H7 (cell line): ENCODE measurements at regions not wholly inside any gene's neighbourhood (a gene's known extent, or its start where the extent isn't known, plus 50 kb on each side); places are given as distances from the start of the nearest gene placed in this dataset.
A peak's percentile ranks its signal among the peaks of the same experiment; 100 is the strongest.

Experiments
- DNase-seq: peaks from one replicate; pipeline ENCODE4 v3.0.0; 2012
- H3K27me3 ChIP-seq: 2 replicates; pipeline ENCODE4 v1.6.0; 2011; ENCODE audit warnings: mild to moderate bottlenecking, low read length; ENCODE audit not compliant: control insufficient read depth, insufficient read depth
- H3K36me3 ChIP-seq: replicated peaks from 2 replicates; pipeline ENCODE4 v1.5.1; 2011; ENCODE audit warnings: low read length; ENCODE audit not compliant: control insufficient read depth, insufficient read depth
- H3K4me3 ChIP-seq: 2 replicates; pipeline ENCODE4 v1.5.1; 2011; ENCODE audit warnings: low read depth, mild to moderate bottlenecking, control low read depth, low read length, moderate library complexity; ENCODE audit not compliant: insufficient read depth

DNA sequence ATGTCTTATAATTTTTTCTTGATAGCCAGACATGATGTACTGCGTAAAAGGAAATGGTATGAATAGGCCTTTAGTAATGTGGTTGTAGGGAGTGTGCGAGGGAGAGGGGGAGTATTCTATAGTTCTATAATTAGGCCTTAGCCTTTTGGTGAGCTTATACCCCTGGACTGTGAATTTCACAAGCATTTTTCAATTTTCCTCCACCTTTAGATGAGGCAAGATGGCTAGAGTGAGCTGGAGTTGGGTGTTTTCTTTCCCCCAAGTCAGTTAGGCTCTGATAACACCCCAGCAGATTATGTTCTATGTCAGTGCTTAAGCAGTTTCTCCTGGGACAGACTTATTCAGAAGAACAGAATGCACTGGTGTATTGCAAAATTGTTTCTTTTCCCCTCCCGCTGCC is 210.2 kb upstream of the NPY2R start:
- no peak overlapping the region for H3K4me3 ChIP-seq

DNA sequence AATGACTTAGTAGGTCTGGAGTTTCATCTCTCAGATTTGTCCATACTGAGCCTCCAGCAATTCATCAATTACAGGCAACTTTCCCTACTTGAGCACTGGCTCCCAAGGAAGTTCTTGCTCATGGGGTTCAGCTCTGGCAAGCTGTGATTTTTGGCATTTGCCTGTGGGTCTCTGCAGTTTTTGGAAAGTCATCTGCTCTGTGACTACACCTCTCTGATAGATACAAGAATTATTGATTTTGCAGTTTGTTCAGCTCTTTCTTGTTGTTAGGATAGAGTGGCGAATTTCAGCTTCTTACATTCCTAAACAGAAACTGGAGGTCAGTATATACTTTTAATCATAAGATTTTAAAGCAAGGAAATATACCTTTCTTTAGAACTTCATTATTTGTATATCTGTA is 209.7 kb upstream of the NPY2R start:
- H3K4me3 ChIP-seq = no peak overlapping the region
- DNase-seq = no peak
- no peaks in the 10 kb centered on the region for H3K27me3 ChIP-seq
- H3K36me3 ChIP-seq = no peaks in the 10 kb centered on the region

More for the DNA sequence above, 210.2 kb upstream of the NPY2R start:
- DNase-seq = no peak
- H3K36me3 ChIP-seq = no peaks in the 10 kb centered on the region
- H3K27me3 ChIP-seq = no peaks in the 10 kb centered on the region

DNA sequence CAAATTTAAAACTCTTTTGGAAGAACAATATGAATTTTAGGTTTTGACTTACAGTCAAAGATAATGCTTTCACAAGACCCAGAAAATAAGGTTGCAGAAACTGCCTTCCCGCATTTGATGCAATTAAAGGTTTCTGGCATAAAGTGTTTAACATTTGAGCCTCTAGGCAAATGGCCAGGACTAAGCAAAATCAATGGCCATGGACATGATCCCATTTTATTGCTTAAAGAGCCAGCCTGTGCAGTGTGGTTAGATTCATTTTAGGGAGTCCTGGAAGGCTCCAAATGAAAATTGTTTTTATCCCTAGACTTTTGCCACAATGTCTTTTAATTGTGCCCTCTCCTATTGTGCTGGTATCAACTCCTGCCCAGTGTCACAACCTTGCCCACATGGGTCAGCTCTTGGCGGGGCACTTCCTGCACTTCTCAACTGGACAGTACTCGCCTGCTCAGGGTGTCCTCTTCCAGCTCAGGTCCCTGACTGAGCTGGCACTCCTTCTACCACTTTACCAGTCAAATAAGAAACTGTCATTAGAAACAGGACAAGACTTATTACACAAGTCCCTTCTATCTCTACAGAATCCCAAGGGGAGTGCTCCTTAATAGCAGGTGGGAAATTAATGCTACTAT is 208.4 kb upstream of the NPY2R start:
- Histone ChIP-seq H3K4me3 (no peak overlapping the region), H3K36me3 (no peaks in the 10 kb centered on the region), H3K27me3 (no peaks in the 10 kb centered on the region)
- no peak for DNase-seq

DNA sequence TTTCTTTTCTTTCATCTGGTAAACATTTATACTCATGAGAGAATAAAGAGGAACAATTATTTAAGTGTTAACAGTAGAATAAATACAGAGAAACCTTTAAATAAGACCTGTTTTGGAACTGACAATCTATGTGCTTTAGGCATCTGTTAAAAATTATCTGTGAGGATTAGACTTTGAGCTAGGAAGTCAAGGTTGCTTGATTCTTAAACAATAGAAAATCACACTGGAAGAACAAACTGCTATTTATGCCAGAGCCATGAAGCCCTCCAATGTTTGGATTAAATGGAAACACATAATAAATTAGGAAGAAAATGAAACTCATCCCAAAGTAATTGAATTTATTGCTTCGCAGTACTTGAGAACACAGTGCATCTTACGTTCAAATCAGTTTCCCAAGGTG is 207.2 kb upstream of the NPY2R start:
- H3K36me3 ChIP-seq = no peaks in the 10 kb centered on the region
- H3K4me3 ChIP-seq = no peak overlapping the region
- H3K27me3 ChIP-seq = no peaks in the 10 kb centered on the region
- no peak for DNase-seq

DNA sequence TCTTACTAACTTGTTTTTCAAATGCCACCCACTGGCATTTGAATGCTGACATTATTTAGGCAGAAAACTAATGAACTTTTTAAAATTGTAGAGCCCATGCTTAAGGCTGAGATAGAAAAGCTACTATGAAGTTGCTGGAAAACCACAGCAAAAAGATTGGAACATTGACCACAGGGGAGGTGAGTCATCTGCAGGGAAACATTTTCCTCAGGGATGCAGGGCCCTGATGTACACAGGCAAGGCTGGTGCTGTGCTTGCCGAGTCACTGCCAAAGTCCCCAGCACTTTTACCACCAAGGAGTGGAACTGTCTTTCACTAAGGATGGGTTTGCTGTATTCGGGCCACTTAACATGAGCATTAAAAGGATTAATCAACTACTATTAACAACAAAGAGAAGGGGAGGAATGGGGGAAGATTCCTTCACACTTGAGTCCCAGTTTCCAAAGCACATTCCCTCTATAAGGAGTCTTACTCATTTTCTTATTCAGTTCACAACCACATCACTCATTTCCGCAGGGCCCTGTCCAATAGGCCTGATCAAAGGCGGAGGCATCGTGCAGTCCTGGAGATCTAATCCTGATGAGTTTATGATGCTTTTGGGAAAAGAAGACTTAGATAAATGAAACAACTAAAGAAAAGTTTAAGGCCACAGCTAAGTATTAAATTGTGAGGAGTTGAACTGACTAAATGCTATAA is 202.9 kb upstream of the NPY2R start:
- no peak overlapping the region for H3K4me3 ChIP-seq
- H3K27me3 ChIP-seq = no peaks in the 10 kb centered on the region
- no peaks in the 10 kb centered on the region for H3K36me3 ChIP-seq
- DNase-seq = no peak

DNA sequence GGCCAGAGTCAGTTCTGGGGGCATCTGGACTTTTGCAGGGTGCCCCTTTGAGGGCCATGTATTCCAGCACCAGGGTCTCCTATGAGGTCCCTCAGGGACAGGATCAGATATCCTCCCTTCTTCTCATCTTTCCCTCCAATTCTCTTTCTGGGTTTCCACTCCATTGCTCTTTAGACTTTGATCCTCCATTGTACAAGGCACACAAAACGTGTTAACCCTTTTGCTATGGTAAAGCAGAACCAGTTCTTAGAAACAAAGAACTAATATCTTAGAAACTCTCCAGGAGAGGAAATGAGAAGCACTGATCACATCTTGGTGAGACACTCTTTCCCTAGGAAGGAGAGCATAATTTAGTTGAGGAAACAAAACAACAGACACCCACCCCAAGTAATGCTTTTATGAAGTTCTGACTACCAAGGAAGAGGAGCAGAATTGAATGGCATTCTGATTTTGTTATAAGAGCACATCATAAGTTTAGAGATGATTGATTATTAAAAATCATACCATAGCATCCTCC is 200.7 kb upstream of the NPY2R start:
- DNase-seq = no peak
- Histone ChIP-seq H3K36me3 (no peaks in the 10 kb centered on the region), H3K27me3 (no peaks in the 10 kb centered on the region), H3K4me3 (no peak overlapping the region)

DNA sequence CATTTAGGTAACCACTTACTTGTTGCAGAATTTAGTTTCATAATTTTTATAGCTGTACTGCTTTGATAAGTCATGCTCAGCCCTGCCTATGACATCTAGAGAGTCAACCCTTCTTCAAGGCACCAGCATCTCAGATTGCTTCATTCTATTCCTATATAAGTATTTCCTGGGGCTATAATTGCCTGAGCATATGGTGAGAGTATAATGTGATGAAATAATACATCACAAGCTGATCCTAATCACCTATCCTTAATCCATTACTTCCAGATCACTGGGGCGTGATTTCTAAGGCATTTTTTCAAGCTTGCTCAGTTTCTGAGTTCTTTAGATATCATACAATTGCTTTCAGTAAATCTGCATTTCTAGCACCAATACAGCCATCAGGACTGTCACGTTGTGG is 200.0 kb upstream of the NPY2R start:
- no peak for DNase-seq
- no peaks in the 10 kb centered on the region for H3K27me3 ChIP-seq
- H3K36me3 ChIP-seq = no peaks in the 10 kb centered on the region
- H3K4me3 ChIP-seq = no peak overlapping the region

DNA sequence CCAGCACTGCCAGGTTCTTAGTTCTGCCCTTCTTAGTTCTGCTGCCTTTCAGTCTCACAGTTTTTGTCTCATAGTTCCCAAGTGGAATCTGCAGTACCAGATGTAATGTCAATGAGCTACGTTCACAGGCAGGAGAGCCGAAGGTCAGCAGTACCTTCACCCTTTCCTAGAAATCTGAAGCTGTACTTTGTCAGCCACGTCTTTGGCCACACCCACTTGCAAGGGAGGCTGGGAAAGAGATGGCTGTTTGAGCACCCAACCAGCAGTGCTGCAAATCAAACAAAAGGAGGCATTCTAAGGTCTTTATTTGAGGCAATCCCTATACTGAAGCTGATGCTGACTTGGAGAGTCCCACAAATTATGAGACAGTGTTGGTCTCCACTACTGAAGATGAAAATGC is 199.1 kb upstream of the NPY2R start:
- no peak for DNase-seq
- Histone ChIP-seq H3K4me3 (no peak overlapping the region), H3K36me3 (no peaks in the 10 kb centered on the region), H3K27me3 (no peaks in the 10 kb centered on the region)

DNA sequence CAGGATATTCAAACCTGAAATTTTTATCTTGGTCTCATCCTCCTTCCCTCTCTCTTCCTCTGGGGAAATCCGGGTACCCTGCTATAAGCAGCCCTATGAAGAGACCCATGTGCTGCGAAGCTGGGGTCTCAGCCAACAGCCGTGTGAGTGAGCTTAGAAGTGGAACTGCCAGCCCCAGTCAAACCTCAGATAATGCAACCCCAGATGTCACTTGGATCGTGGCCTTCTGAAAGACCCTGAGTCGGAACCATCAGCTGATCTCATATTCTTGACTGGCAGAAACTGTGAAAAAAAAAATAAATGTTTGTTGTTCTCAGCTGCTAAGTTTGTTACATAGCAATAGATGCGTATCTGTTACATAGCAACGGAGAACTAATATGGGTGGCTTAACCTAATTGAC is 198.1 kb upstream of the NPY2R start:
- H3K4me3 ChIP-seq = no peak overlapping the region
- H3K27me3 ChIP-seq = no peaks in the 10 kb centered on the region
- H3K36me3 ChIP-seq = no peaks in the 10 kb centered on the region
- no peak for DNase-seq

DNA sequence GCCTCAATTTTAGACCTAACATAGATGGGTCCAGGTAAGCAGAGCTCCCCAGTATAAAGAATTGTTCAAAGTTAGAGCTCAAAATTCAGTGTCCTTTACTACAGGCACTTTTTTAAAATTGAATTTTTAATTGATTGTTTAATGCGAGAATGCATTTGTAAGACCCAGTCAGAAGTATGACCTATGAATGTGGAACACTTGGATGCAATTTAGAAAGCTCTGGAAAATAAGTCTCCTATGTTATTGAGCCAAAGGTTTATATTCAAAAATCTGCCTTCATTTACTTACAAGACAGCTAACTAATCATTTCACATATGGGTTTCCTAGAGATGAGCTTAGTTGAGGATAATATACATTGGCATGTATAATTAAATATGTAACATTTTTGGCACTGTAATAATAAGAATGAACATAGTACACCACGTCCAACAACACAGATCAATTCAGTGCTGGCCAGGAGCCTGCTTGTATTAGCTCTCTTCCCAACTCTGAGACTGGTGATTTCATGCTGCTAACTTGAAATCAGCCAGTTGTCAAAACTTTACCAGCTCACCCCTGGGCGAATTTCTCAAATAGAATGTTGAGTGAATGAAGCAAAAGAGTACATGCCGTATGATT is 197.2 kb upstream of the NPY2R start:
- Histone ChIP-seq H3K27me3 (no peaks in the 10 kb centered on the region), H3K36me3 (no peaks in the 10 kb centered on the region), H3K4me3 (no peak overlapping the region)
- DNase-seq = no peak

DNA sequence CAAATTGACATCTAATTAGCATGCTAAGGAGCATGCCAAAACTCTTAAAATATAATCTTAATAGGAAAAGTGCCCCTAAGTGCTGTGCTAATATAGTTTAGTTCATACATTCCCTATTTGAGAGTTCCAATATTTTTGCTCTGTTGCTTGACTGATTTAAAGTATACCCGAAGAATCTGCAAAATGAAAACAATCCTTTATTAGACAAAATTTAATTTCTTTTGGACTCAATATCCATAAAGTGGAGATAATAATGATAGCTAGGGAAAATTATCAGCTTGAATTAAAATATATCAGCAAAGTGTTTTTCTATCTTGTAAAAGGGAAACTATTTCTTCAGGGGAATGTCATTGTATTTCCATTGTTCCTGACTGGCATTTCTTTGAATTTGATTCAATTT is 196.0 kb upstream of the NPY2R start:
- Histone ChIP-seq H3K27me3 (no peaks in the 10 kb centered on the region), H3K36me3 (no peaks in the 10 kb centered on the region), H3K4me3 (no peak overlapping the region)
- DNase-seq = no peak

DNA sequence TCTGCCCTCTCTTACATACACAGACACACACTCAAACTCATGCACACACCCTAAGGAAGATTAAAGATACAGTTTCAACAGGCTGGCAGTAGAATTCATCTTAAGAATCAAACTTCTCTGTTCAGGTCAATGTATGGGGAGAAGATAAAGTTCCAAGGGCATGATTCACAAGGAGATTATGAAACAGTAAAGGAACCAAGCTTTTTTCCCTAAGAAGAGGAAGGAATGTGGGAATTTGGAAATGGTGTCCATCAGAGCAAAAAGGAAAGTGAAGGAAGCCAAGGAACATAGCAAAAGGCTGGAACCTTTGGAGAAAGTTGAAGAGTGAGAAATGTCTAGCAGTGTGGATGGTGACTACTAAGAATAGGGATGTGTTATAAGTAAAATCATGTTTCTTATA is 191.0 kb upstream of the NPY2R start:
- no peaks in the 10 kb centered on the region for H3K36me3 ChIP-seq
- no peak for DNase-seq
- H3K27me3 ChIP-seq = no peaks in the 10 kb centered on the region
- H3K4me3 ChIP-seq = no peak overlapping the region

DNA sequence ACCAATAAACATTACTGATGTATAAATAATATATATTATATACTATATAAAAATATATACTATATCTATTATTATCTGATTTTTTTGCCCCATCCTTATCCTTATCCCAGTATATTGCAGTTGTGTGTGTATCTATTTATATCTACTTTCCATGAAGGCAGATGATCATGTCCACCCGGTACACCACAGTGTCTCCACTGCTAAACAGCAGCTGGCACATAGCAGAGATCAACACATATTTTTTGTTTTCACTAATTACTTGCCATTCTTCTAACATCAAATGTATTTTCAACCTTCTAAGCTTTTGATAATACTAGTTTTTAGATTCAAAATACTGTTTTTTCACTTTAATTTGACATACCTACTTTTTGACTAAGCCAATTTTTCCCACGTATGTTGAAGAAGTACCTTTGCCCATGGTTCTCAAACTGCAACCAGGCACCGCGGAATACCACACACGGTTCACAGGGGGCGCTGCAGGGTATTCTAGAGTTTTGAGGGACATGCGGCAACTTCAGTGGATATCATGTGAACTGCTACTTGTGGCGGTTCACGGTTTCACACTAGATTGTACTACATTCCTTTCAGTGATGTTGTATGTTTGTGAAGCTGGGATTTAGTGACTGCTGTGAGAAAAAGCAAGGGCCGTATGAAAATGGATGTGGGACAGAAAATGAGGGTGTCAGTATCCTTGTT is 182.5 kb upstream of the NPY2R start:
- Histone ChIP-seq H3K27me3 (no peaks in the 10 kb centered on the region), H3K4me3 (no peak overlapping the region), H3K36me3 (no peaks in the 10 kb centered on the region)
- DNase-seq = peak; percentile 51

DNA sequence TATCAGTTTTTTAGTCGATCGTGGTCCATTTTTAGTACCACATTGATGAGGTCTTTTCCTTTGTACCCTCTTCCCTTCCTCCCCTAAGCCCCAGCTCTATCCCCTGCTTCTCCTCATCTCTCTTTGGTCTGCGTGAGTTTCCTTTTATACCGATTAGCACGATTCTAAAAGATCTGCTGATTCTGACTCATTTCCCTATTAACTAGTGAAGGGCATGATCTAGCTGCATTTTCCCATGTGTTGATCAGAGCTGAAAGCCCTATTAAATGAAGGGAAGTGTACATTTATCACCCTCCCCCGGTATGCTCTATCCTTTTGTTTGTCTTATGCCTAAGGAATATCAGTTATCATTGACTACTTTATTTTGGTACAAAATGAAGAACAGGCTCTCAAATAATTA is 181.7 kb upstream of the NPY2R start:
- Histone ChIP-seq H3K4me3 (no peak overlapping the region), H3K27me3 (no peaks in the 10 kb centered on the region), H3K36me3 (no peaks in the 10 kb centered on the region)
- no peak for DNase-seq
